SK-N-SH (cell line): ENCODE measurements at regions not wholly inside any gene's neighbourhood (a gene's known extent, or its start where the extent isn't known, plus 50 kb on each side); places are given as distances from the start of the nearest gene placed in this dataset.

ENCODE experiments used
- CTCF ChIA-PET: fragments of 300-600, 350-600 bp; formaldehyde crosslinking; extraction: SDS; loops from one replicate; lab custom pipeline; 2021; lab: Yijun Ruan, JAX
- POLR2A ChIA-PET: fragments of 350-600 bp; sonication (Branson Sonifier 250); formaldehyde crosslinking; extraction: SDS; loops from one replicate; lab custom pipeline; 2020; ENCODE audit warnings: antibody characterized with exemption, inconsistent platforms; lab: Yijun Ruan, JAX
- DNase-seq: peaks from one replicate; pipeline ENCODE4 v3.0.0; 2012
- H2AFZ ChIP-seq: fragments of 200-600 bp; sonication (generic); 2 replicates; pipeline ENCODE4 v1.8.1; 2016; ENCODE audit warnings: antibody characterized with exemption, mild to moderate bottlenecking, low read depth
- H3F3A ChIP-seq: fragments of 200-600 bp; sonication (generic); replicated peaks from 2 replicates; pipeline ENCODE3; 2016; ENCODE audit warnings: antibody characterized with exemption, mild to moderate bottlenecking; ENCODE audit not compliant: insufficient read depth
- H3K27ac ChIP-seq, 2 experiments: fragments of 200-500 bp in 1 of 2; fragments of 200-600 bp in 1 of 2; sonication (Bioruptor generic) in 1 of 2; sonication (generic), shearing (Covaris generic) in 1 of 2; 2 replicates each; pipeline versions ENCODE4 v1.5.1 to v1.6.1; 2014 to 2016; ENCODE audit warnings: low read depth in 2 of 2, inconsistent platforms in 1 of 2, low read length in 1 of 2, mild to moderate bottlenecking in 1 of 2, mixed read lengths in 1 of 2
- H3K27me3 ChIP-seq: fragments of 200-600 bp; sonication (generic), shearing (Covaris generic); 2 replicates; pipeline ENCODE4 v1.6.1; 2016; ENCODE audit warnings: mixed run types; ENCODE audit not compliant: insufficient read depth
- H3K36me3 ChIP-seq, 2 experiments: fragments of 200-500 bp in 1 of 2; fragments of 200-600 bp in 1 of 2; sonication (Bioruptor generic) in 1 of 2; sonication (generic) in 1 of 2; replicated peaks in 1 of 2; 2 replicates each; pipeline versions ENCODE3 to v1.5.1; 2014 to 2016; ENCODE audit warnings: low read length in 1 of 2, mild to moderate bottlenecking in 1 of 2; ENCODE audit not compliant: insufficient read depth in 2 of 2, control insufficient read depth in 1 of 2
- H3K4me1 ChIP-seq, 2 experiments: fragments of 200-500 bp in 1 of 2; fragments of 200-600 bp in 1 of 2; sonication (Bioruptor generic) in 1 of 2; sonication (generic), shearing (Covaris generic) in 1 of 2; 2 replicates each; pipeline versions ENCODE4 v1.5.1 to v1.6.1; 2014 to 2016; ENCODE audit warnings: low read depth in 1 of 2, low read length in 1 of 2, mixed run types in 1 of 2; ENCODE audit not compliant: insufficient read depth in 2 of 2, control insufficient read depth in 1 of 2
- H3K4me2 ChIP-seq: fragments of 200-600 bp; sonication (generic), shearing (Covaris generic); 2 replicates; pipeline ENCODE4 v1.6.1; 2017; ENCODE audit warnings: mixed run types
- H3K4me3 ChIP-seq, 2 experiments: fragments of 200-500 bp in 1 of 2; fragments of 200-600 bp in 1 of 2; sonication (Bioruptor generic) in 1 of 2; sonication (generic), shearing (Covaris generic) in 1 of 2; 2 replicates each; pipeline versions ENCODE4 v1.5.1 to v1.8.1; 2014 to 2016; ENCODE audit warnings: low read depth in 2 of 2, inconsistent platforms in 1 of 2, low read length in 1 of 2, mild to moderate bottlenecking in 1 of 2, mixed read lengths in 1 of 2, moderate library complexity in 1 of 2
- H3K79me2 ChIP-seq: fragments of 200-600 bp; sonication (generic); 2 replicates; pipeline ENCODE4 v1.8.1; 2017; ENCODE audit warnings: mild to moderate bottlenecking; ENCODE audit not compliant: insufficient read depth
- H3K9ac ChIP-seq: fragments of 200-600 bp; sonication (generic); 2 replicates; pipeline ENCODE4 v1.6.1; 2017; ENCODE audit warnings: mixed run types
- H3K9me2 ChIP-seq: fragments of 200-600 bp; sonication (generic); 2 replicates; pipeline ENCODE4 v1.6.1; 2017; ENCODE audit warnings: mixed run types
- H3K9me3 ChIP-seq: fragments of 200-600 bp; sonication (generic); 2 replicates; pipeline ENCODE4 v1.6.1; 2017; ENCODE audit warnings: mixed run types, mild to moderate bottlenecking, moderate library complexity
- H4K20me1 ChIP-seq: fragments of 200-600 bp; sonication (generic); 2 replicates; pipeline ENCODE4 v1.6.1; 2017; ENCODE audit warnings: mild to moderate bottlenecking, mixed run types; ENCODE audit not compliant: insufficient read depth
- EP300 ChIP-seq, 2 experiments: IDR thresholded peaks; 2 replicates each; pipeline versions ENCODE4 v1.4.0 to v1.6.1; 2012; ENCODE audit warnings: borderline replicate concordance in 1 of 2, low read depth in 1 of 2, low read length in 1 of 2
- FOXJ3 ChIP-seq: sonication (generic); formaldehyde crosslinking; IDR thresholded peaks from 2 replicates; pipeline ENCODE4 v1.5.1; 2020; ENCODE audit warnings: mild to moderate bottlenecking, missing genetic modification reagents
- FOXM1 ChIP-seq: IDR thresholded peaks from 2 replicates; pipeline ENCODE4 v1.4.0; 2012; ENCODE audit warnings: low read depth, mild to moderate bottlenecking
- JUND ChIP-seq: IDR thresholded peaks from 2 replicates; pipeline ENCODE4 v1.4.0; 2012
- MEF2A ChIP-seq: IDR thresholded peaks from 2 replicates; pipeline ENCODE4 v1.4.0; 2012; ENCODE audit warnings: low read depth, borderline replicate concordance
- NFIC ChIP-seq: IDR thresholded peaks from 2 replicates; pipeline ENCODE4 v1.4.0; 2012; ENCODE audit warnings: borderline replicate concordance
- PBX3 ChIP-seq: IDR thresholded peaks from 2 replicates; pipeline ENCODE4; 2012
- POLR2AphosphoS5 ChIP-seq: IDR thresholded peaks from 2 replicates; pipeline ENCODE4 v1.6.1; 2012; ENCODE audit warnings: low read depth, low read length
- RAD21 ChIP-seq: IDR thresholded peaks from 2 replicates; pipeline ENCODE4 v1.6.1; 2012; ENCODE audit warnings: mild to moderate bottlenecking, low read length
- RCOR1 ChIP-seq: fragments of 150-350 bp; IDR thresholded peaks from 2 replicates; pipeline ENCODE4 v1.6.1; 2017; ENCODE audit warnings: antibody characterized with exemption, low read length
- RXRA ChIP-seq: IDR thresholded peaks from 2 replicates; pipeline ENCODE4 v1.4.0; 2012; ENCODE audit warnings: low read depth, mild to moderate bottlenecking, borderline replicate concordance
- TCF12 ChIP-seq: IDR thresholded peaks from 2 replicates; pipeline ENCODE4 v1.4.0; 2012
- TEAD4 ChIP-seq: IDR thresholded peaks from 2 replicates; pipeline ENCODE4 v1.4.0; 2012; ENCODE audit warnings: mild to moderate bottlenecking, borderline replicate concordance; ENCODE audit not compliant: insufficient read depth
- USF1 ChIP-seq: IDR thresholded peaks from 2 replicates; pipeline ENCODE4 v1.4.0; 2012; ENCODE audit warnings: low read depth, borderline replicate concordance
- WGBS: methylation state at CpG from one replicate; pipeline ENCODE4 v1.1.6; 2017; ENCODE audit warnings: low lambda C conversion rate; 5-methylcytosine and 5-hydroxymethylcytosine counted together

GRCh38 chr1:56070601-56071000 lies 508.8 kb downstream of the PLPP3 start:
- Histone ChIP-seq H3K27ac (peak overlapping the region; percentile 57 to 70; a peak in 3 of 4 replicates), H3K4me1 (peaks cover 2 to 4% of the 10 kb centered on the region in 2 experiments; a peak in 2 of 4 replicates)

GRCh38 chr1:56069824-56070223 lies 509.5 kb downstream of the PLPP3 start:
- H3K4me1 ChIP-seq, result peaks cover 2 to 4% of the 10 kb centered on the region in 2 experiments; a peak in 2 of 4 replicates
- H3K79me2 ChIP-seq, result no peaks in the 10 kb centered on the region
- H3K9me3 ChIP-seq, result no peaks in the 10 kb centered on the region
- H3K27ac ChIP-seq, result peak overlapping the region; percentile 57 to 70; a peak in 3 of 4 replicates
- H3K9me2 ChIP-seq, result no peaks in the 10 kb centered on the region
- no peaks in the 10 kb centered on the region for H3K27me3 ChIP-seq
- H4K20me1 ChIP-seq, result no peaks in the 10 kb centered on the region
- CTCF ChIA-PET, result no interaction called here
- TF ChIP-seq USF1, result no peak
- TF ChIP-seq RAD21, result peak; percentile 25
- DNase-seq, result no peak
- POLR2A ChIA-PET, result no interaction called here
- 100% methylated on average over 1 of the region's 1 CpG for WGBS
- no peak overlapping the region for H3K4me3 ChIP-seq
- no peaks in the 10 kb centered on the region for H3F3A ChIP-seq
- H3K9ac ChIP-seq, result no peak overlapping the region
- no peak overlapping the region for H2AFZ ChIP-seq
- H3K4me2 ChIP-seq, result no peak overlapping the region
- no peaks in the 10 kb centered on the region for H3K36me3 ChIP-seq

More at GRCh38 chr1:56070601-56071000, 508.8 kb downstream of the PLPP3 start:
- Histone ChIP-seq H3K27me3 (no peaks in the 10 kb centered on the region), H3K36me3 (no peaks in the 10 kb centered on the region), H3K79me2 (no peaks in the 10 kb centered on the region), H3K9ac (no peak overlapping the region), H3K9me2 (no peaks in the 10 kb centered on the region), H3K4me2 (0 out of 2 replicates have a peak overlapping the region, but pooled peaks have one; percentile 25), H3K4me3 (no peak overlapping the region), H3F3A (no peaks in the 10 kb centered on the region), H4K20me1 (no peaks in the 10 kb centered on the region), H2AFZ (no peak overlapping the region), H3K9me3 (no peaks in the 10 kb centered on the region)
- DNase-seq, result no peak
- whole genome bisulfite sequencing, result 92% methylated on average over 1 of the region's 1 CpG
- ChIA-PET CTCF (no interaction called here), POLR2A (no interaction called here)
- TF ChIP-seq FOXM1, result no peak
- 0 out of 2 replicates have a peak, but pooled peaks have one; percentile 18 for TF ChIP-seq TEAD4
- peak; percentile 50 for TF ChIP-seq PBX3
- 0 out of 2 replicates have a peak, but pooled peaks have one; percentile 21 for TF ChIP-seq MEF2A
- peak; percentile 28; the same call in 1 of the 2 replicates for TF ChIP-seq POLR2AphosphoS5
- TF ChIP-seq NFIC, result peak; percentile 70
- TF ChIP-seq RAD21, result no peak; the same call in 1 of the 2 replicates
- peak; percentile 49; the same call in 1 of the 2 replicates for TF ChIP-seq RCOR1
- peak; percentile 57 to 65; a peak in 3 of 4 replicates for TF ChIP-seq EP300 (IDR thresholded peaks at IDR 0.05; ENCODE audit: borderline replicate concordance in 1 of 2, low read depth in 1 of 2, low read length in 1 of 2)
- TF ChIP-seq TCF12, result peak; percentile 90
- peak; percentile 66 for TF ChIP-seq JUND
- TF ChIP-seq FOXJ3 (CRISPR knock-in tag), result no peak
- TF ChIP-seq RXRA, result 0 out of 2 replicates have a peak, but pooled peaks have one; percentile 19
